IMR-90 (cell line): ENCODE measurements at regions not wholly inside any gene's neighbourhood (a gene's known extent, or its start where the extent isn't known, plus 50 kb on each side); places are given as distances from the start of the nearest gene placed in this dataset.

ENCODE experiments used
- ATAC-seq: fragments of 200-7000 bp; cut with Tn5 transposase; 2 replicates; pipeline ENCODE4 v1.9.1; 2020; ENCODE audit warnings: low read depth, mild to moderate bottlenecking, moderate library complexity
- BruUV-seq: library from RNA; stranded (reverse); fragments of 400-500 nt; replicated peaks from 2 replicates; lab custom pipeline; 2021; lab: Mats Ljungman, UMichigan
- CTCF ChIA-PET: fragments of 300-600 bp; formaldehyde crosslinking; extraction: SDS; loops from one replicate; lab custom pipeline; 2021; ENCODE audit warnings: antibody characterized with exemption; lab: Yijun Ruan, JAX
- POLR2A ChIA-PET: fragments of 300-600 bp; sonication (Branson Sonifier 250); formaldehyde crosslinking; loops from one replicate; lab custom pipeline; 2022; ENCODE audit warnings: antibody characterized with exemption; ENCODE audit not compliant: unreplicated experiment; lab: Charles Lee
- DNase-seq: peaks from one replicate; pipeline ENCODE4 v3.0.0; 2013
- H2AFZ ChIP-seq: replicated peaks from 2 replicates; pipeline ENCODE3; 2013; ENCODE audit warnings: low read length, mild to moderate bottlenecking; ENCODE audit not compliant: poor library complexity
- H2AK5ac ChIP-seq: 2 replicates; pipeline ENCODE4 v1.6.1; 2013; ENCODE audit warnings: low read depth, low read length, inconsistent platforms
- H2AK9ac ChIP-seq: replicated peaks from 2 replicates; pipeline ENCODE3; 2013; ENCODE audit warnings: mild to moderate bottlenecking, low read depth, low read length, moderate library complexity; ENCODE audit not compliant: poor library complexity
- H2BK120ac ChIP-seq: 2 replicates; pipeline ENCODE4 v1.6.1; 2013; ENCODE audit warnings: low read depth, low read length, inconsistent platforms
- H2BK15ac ChIP-seq: 3 replicates; pipeline ENCODE4 v1.6.1; 2013; ENCODE audit warnings: low read depth, low read length, inconsistent platforms
- H2BK20ac ChIP-seq: 2 replicates; pipeline ENCODE4 v1.6.1; 2013; ENCODE audit warnings: low read depth, mild to moderate bottlenecking, inconsistent platforms, low read length, moderate library complexity
- H2BK5ac ChIP-seq: 2 replicates; pipeline ENCODE4 v1.6.1; 2013; ENCODE audit warnings: mild to moderate bottlenecking, low read depth, low read length, inconsistent platforms; ENCODE audit not compliant: poor library complexity, severe bottlenecking
- H3K14ac ChIP-seq: replicated peaks from 2 replicates; pipeline ENCODE4 v1.6.1; 2013; ENCODE audit warnings: low read depth, low read length, inconsistent platforms
- H3K18ac ChIP-seq: 2 replicates; pipeline ENCODE4 v1.6.1; 2013; ENCODE audit warnings: low read depth, low read length, control low read depth
- H3K23ac ChIP-seq: 2 replicates; pipeline ENCODE4 v1.6.1; 2013; ENCODE audit warnings: low read depth, low read length, inconsistent platforms
- H3K27ac ChIP-seq: 2 replicates; pipeline ENCODE4 v1.5.1; 2013; ENCODE audit warnings: mild to moderate bottlenecking, control low read depth, low read length; ENCODE audit not compliant: insufficient read depth
- H3K27me3 ChIP-seq: 2 replicates; pipeline ENCODE4 v1.6.1; 2013; ENCODE audit warnings: low read length; ENCODE audit not compliant: control insufficient read depth, insufficient read depth
- H3K36me3 ChIP-seq: 2 replicates; pipeline ENCODE4 v1.6.1; 2013; ENCODE audit warnings: low read length, mixed read lengths; ENCODE audit not compliant: control insufficient read depth, insufficient read depth
- H3K4ac ChIP-seq: 2 replicates; pipeline ENCODE4 v1.6.1; 2013; ENCODE audit warnings: low read depth, low read length, inconsistent platforms
- H3K4me1 ChIP-seq: 2 replicates; pipeline ENCODE4 v1.6.1; 2013; ENCODE audit warnings: low read length, mixed read lengths; ENCODE audit not compliant: control insufficient read depth, insufficient read depth
- H3K4me2 ChIP-seq: 2 replicates; pipeline ENCODE4 v1.6.1; 2013; ENCODE audit warnings: low read depth, mild to moderate bottlenecking, control low read depth, low read length, moderate library complexity
- H3K4me3 ChIP-seq: 2 replicates; pipeline ENCODE4 v1.5.1; 2013; ENCODE audit warnings: low read depth, mild to moderate bottlenecking, control low read depth, low read length, moderate library complexity; ENCODE audit not compliant: insufficient read depth
- H3K56ac ChIP-seq: 2 replicates; pipeline ENCODE4 v1.6.1; 2013; ENCODE audit warnings: low read length, inconsistent platforms; ENCODE audit not compliant: insufficient read depth; ENCODE audit errors: extremely low read depth
- H3K79me1 ChIP-seq, 2 experiments: 2 replicates each; pipeline ENCODE4 v1.6.1; 2013; ENCODE audit warnings: low read length in 2 of 2, inconsistent platforms in 1 of 2, low read depth in 1 of 2
- H3K9ac ChIP-seq: 2 replicates; pipeline ENCODE4 v1.6.1; 2013; ENCODE audit warnings: low read depth, low read length, control low read depth
- H3K9me1 ChIP-seq: 2 replicates; pipeline ENCODE4 v1.6.1; 2013; ENCODE audit warnings: low read length, inconsistent platforms; ENCODE audit not compliant: insufficient read depth
- H3K9me3 ChIP-seq: 2 replicates; pipeline ENCODE4 v1.6.1; 2013; ENCODE audit warnings: low read length; ENCODE audit not compliant: control insufficient read depth, insufficient read depth
- H4K20me1 ChIP-seq: 2 replicates; pipeline ENCODE4 v1.6.1; 2013; ENCODE audit warnings: low read length, inconsistent platforms; ENCODE audit not compliant: insufficient read depth
- H4K5ac ChIP-seq: 2 replicates; pipeline ENCODE4 v1.6.1; 2013; ENCODE audit warnings: mild to moderate bottlenecking, low read depth, low read length, control low read depth
- H4K8ac ChIP-seq, 2 experiments: 2 replicates each; pipeline ENCODE4 v1.6.1; 2013; ENCODE audit warnings: low read depth in 2 of 2, low read length in 2 of 2, control low read depth in 1 of 2, inconsistent platforms in 1 of 2
- H4K91ac ChIP-seq: 2 replicates; pipeline ENCODE4 v1.6.1; 2013; ENCODE audit warnings: low read depth, low read length, inconsistent platforms; ENCODE audit not compliant: insufficient read depth
- BHLHE40 ChIP-seq: fragments of 150-350 bp; IDR thresholded peaks from 2 replicates; pipeline ENCODE4 v1.6.1; 2016; ENCODE audit warnings: mild to moderate bottlenecking, low read depth, low read length
- CEBPB ChIP-seq: IDR thresholded peaks from 2 replicates; pipeline ENCODE4 v1.6.1; 2012; ENCODE audit warnings: low read depth, low read length, improper control_type of control experiment
- CHD1 ChIP-seq: IDR thresholded peaks from 2 replicates; pipeline ENCODE4 v1.6.1; 2012; ENCODE audit warnings: low read depth, low read length, improper control_type of control experiment
- CTCF ChIP-seq: conservative IDR thresholded peaks from 2 replicates; pipeline ENCODE4 v1.5.1; 2012; ENCODE audit warnings: mild to moderate bottlenecking, low read depth, low read length, improper control_type of control experiment
- FOS ChIP-seq: fragments of 150-350 bp; IDR thresholded peaks from 2 replicates; pipeline ENCODE4 v1.6.1; 2016; ENCODE audit warnings: low read depth, low read length
- MXI1 ChIP-seq: IDR thresholded peaks from 2 replicates; pipeline ENCODE4 v1.6.1; 2012; ENCODE audit warnings: low read depth, mild to moderate bottlenecking, low read length, moderate library complexity, borderline replicate concordance
- NFE2L2 ChIP-seq: fragments of 150-350 bp; IDR thresholded peaks from 2 replicates; pipeline ENCODE4 v1.6.1; 2016; ENCODE audit warnings: low read depth, mild to moderate bottlenecking, low read length
- POLR2A ChIP-seq: IDR thresholded peaks from 2 replicates; pipeline ENCODE4 v1.6.1; 2012; ENCODE audit warnings: mild to moderate bottlenecking, low read depth, low read length
- RAD21 ChIP-seq: IDR thresholded peaks from 2 replicates; pipeline ENCODE4 v1.6.1; 2012; ENCODE audit warnings: low read length, improper control_type of control experiment
- RCOR1 ChIP-seq: IDR thresholded peaks from 2 replicates; pipeline ENCODE4 v1.6.1; 2012; ENCODE audit warnings: mild to moderate bottlenecking, low read length, improper control_type of control experiment; ENCODE audit not compliant: insufficient replicate concordance
- RFX5 ChIP-seq: IDR thresholded peaks from 2 replicates; pipeline ENCODE4 v1.8.0; 2012; ENCODE audit warnings: low read depth, mild to moderate bottlenecking, low read length, moderate library complexity
- WGBS, 2 experiments: methylation state at CpG; one replicate each; pipeline versions ENCODE4 v1.1.5 to v1.1.7; 2013; ENCODE audit warnings: missing lambda C conversion rate in 2 of 2; ENCODE audit not compliant: insufficient read length in 1 of 2; ENCODE audit errors: extremely low coverage in 2 of 2; 5-methylcytosine and 5-hydroxymethylcytosine counted together
- dilution Hi-C: fragments of 300-500 bp; cut with HindIII; formaldehyde crosslinking; loops from one replicate; pipeline ENCODE4 v1.14.3; 2018; ENCODE audit warnings: low sequenced_read_pairs; ENCODE audit not compliant: unreplicated experiment
- in situ Hi-C: fragments of 300-500 bp; cut with MboI; formaldehyde crosslinking; loops from 3 replicates; pipeline ENCODE4 v1.14.3; 2019; ENCODE audit warnings: low sequenced_read_pairs, inconsistent platforms, mixed read lengths
- intact Hi-C: fragments of 100-400 bp; cut with micrococcal nuclease; formaldehyde crosslinking; loops from 2 replicates; pipeline ENCODE4 v1.10.0; 2022
- TF ChIP-seq, protein P1 (sequence below): fragments of 150-350 bp; IDR thresholded peaks from 2 replicates; pipeline ENCODE4 v1.6.1; 2016; ENCODE audit warnings: low read depth, mild to moderate bottlenecking, low read length, moderate library complexity, borderline replicate concordance

- Histone ChIP-seq H2BK20ac (no peak overlapping the region), H3K9ac (no peak overlapping the region), H4K8ac (no peak overlapping the region), H4K20me1 (no peaks in the 10 kb centered on the region), H4K5ac (no peak overlapping the region), H3K79me1 (no peaks in the 10 kb centered on the region), H3K18ac (no peak overlapping the region), H3K4me1 (no peaks in the 10 kb centered on the region), H3K4me3 (no peak overlapping the region), H2BK5ac (no peak overlapping the region), H2AK9ac (no peak overlapping the region), H3K23ac (no peak overlapping the region), H2BK120ac (no peak overlapping the region), H3K4me2 (no peak overlapping the region), H3K9me3 (peaks cover 48% of the 10 kb centered on the region), H4K91ac (no peak overlapping the region), H2BK15ac (no peak overlapping the region), H3K36me3 (no peaks in the 10 kb centered on the region), H3K56ac (no peak overlapping the region), H3K4ac (no peak overlapping the region), H3K27ac (no peak overlapping the region), H3K9me1 (no peaks in the 10 kb centered on the region), H3K27me3 (no peaks in the 10 kb centered on the region), H2AFZ (no peak overlapping the region), H2AK5ac (no peak overlapping the region), H3K14ac (no peak overlapping the region)
- 40% methylated on average over 3 of the region's 9 CpGs; no CpG with 5 or more reads in 1 of the 2 experiments for WGBS, 2 experiments
- BruUV-seq = no TSS peak
- POLR2A ChIA-PET = no interaction called here
- dilution Hi-C loops = no loop called here
- no peak for TF ChIP-seq POLR2A
- TF ChIP-seq FOS = no peak
- no peak for TF ChIP-seq RAD21
- no peak for TF ChIP-seq CHD1
- TF ChIP-seq MXI1 = no peak
- TF ChIP-seq BHLHE40 = no peak
- no peak for TF ChIP-seq CEBPB
- no peak for TF ChIP-seq CTCF
- TF ChIP-seq RFX5 = no peak
- no peak for TF ChIP-seq NFE2L2
- TF ChIP-seq, protein P1, sequence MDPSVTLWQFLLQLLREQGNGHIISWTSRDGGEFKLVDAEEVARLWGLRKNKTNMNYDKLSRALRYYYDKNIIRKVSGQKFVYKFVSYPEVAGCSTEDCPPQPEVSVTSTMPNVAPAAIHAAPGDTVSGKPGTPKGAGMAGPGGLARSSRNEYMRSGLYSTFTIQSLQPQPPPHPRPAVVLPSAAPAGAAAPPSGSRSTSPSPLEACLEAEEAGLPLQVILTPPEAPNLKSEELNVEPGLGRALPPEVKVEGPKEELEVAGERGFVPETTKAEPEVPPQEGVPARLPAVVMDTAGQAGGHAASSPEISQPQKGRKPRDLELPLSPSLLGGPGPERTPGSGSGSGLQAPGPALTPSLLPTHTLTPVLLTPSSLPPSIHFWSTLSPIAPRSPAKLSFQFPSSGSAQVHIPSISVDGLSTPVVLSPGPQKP = no peak
- TF ChIP-seq RCOR1 = no peak
- intact Hi-C loops = no loop called here
- CTCF ChIA-PET = no interaction called here
- no peak for DNase-seq
- no peak for ATAC-seq
- in situ Hi-C loops = no loop called here
Measured at GRCh38 chr21:9774347-9774746, 747.0 kb upstream of the TPTE start.
